SK-N-SH treated with all-trans-retinoic acid at 6 μM for 48 hours (cell line): ENCODE measurements at regions not wholly inside any gene's neighbourhood (a gene's known extent, or its start where the extent isn't known, plus 50 kb on each side); places are given as distances from the start of the nearest gene placed in this dataset.

Experiments used
- ARNTL ChIP-seq: fragments of 450-650 bp; formaldehyde crosslinking; IDR thresholded peaks from 2 replicates; pipeline ENCODE4 v1.5.0; 2020; ENCODE audit warnings: low read depth, mild to moderate bottlenecking, moderate library complexity, borderline replicate concordance
- GLIS3 ChIP-seq: fragments of 250-450 bp; sonication (Bioruptor Pico); IDR thresholded peaks from 2 replicates; pipeline ENCODE4 v1.5.0; 2020; ENCODE audit warnings: mild to moderate bottlenecking, moderate library complexity
- ISL1 ChIP-seq: fragments of 250-450 bp; sonication (Bioruptor Pico); IDR thresholded peaks from 2 replicates; pipeline ENCODE4 v2.1.2; 2022; ENCODE audit warnings: mild to moderate bottlenecking, moderate library complexity
- OSR1 ChIP-seq: fragments of 250-450 bp; sonication (Bioruptor Pico); IDR thresholded peaks from 2 replicates; pipeline ENCODE4 v1.8.0; 2022; ENCODE audit warnings: moderate library complexity, mild to moderate bottlenecking, inconsistent platforms
- PPARA ChIP-seq: fragments of 250-450 bp; sonication (Bioruptor Pico); IDR thresholded peaks from 2 replicates; pipeline ENCODE4 v1.5.0; 2020; ENCODE audit warnings: mild to moderate bottlenecking, borderline replicate concordance
- RARB ChIP-seq: fragments of 250-450 bp; sonication (Bioruptor Pico); IDR thresholded peaks from 2 replicates; pipeline ENCODE4 v1.8.0; 2021; ENCODE audit warnings: mild to moderate bottlenecking, moderate library complexity
- SNAI2 ChIP-seq: fragments of 250-450 bp; sonication (Bioruptor Pico); IDR thresholded peaks from 2 replicates; pipeline ENCODE4 v1.5.0; 2020; ENCODE audit warnings: mild to moderate bottlenecking, moderate library complexity
- ZC3H10 ChIP-seq: fragments of 250-450 bp; sonication (Bioruptor Pico); IDR thresholded peaks from 2 replicates; pipeline ENCODE4 v1.5.1; 2021; ENCODE audit warnings: mild to moderate bottlenecking, moderate library complexity
- TF ChIP-seq, protein P1 (sequence below): fragments of 250-450 bp; sonication (Bioruptor Pico); IDR thresholded peaks from 2 replicates; pipeline ENCODE4 v1.8.0; 2020; ENCODE audit warnings: mild to moderate bottlenecking, moderate library complexity, borderline replicate concordance
- TF ChIP-seq, protein P2 (sequence below): fragments of 250-450 bp; sonication (Bioruptor Pico); IDR thresholded peaks from 2 replicates; pipeline ENCODE4 v1.5.0; 2020; ENCODE audit warnings: mild to moderate bottlenecking, moderate library complexity
- TF ChIP-seq, protein P3 (sequence below): fragments of 250-450 bp; sonication (Bioruptor Pico); IDR thresholded peaks from 2 replicates; pipeline ENCODE4 v1.5.1; 2020; ENCODE audit warnings: low read depth, mild to moderate bottlenecking, moderate library complexity

DNA sequence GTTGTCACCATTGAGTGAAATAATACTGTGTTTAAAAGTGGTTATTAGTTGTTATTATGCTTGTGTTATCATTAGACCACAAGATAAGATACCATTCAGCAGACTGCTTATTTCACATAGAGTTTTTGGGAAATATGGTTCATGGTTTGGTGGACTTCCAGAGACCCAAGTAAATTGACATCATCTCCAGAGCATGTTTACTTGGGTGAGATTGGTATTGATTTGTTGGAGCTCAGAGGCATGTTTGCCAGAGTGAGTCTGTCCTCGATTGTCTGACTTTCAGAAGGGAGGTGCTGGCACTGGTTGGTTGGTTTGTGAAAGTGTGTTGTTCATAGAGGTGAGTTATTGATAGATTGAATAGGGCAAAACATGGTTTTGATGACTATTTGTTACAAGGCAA lies 291.4 kb downstream of the TGFB2 start:
- no peak for TF ChIP-seq GLIS3 (CRISPR knock-in tag)
- TF ChIP-seq PPARA = no peak
- no peak for TF ChIP-seq SNAI2 (CRISPR knock-in tag)
- TF ChIP-seq, protein P1, sequence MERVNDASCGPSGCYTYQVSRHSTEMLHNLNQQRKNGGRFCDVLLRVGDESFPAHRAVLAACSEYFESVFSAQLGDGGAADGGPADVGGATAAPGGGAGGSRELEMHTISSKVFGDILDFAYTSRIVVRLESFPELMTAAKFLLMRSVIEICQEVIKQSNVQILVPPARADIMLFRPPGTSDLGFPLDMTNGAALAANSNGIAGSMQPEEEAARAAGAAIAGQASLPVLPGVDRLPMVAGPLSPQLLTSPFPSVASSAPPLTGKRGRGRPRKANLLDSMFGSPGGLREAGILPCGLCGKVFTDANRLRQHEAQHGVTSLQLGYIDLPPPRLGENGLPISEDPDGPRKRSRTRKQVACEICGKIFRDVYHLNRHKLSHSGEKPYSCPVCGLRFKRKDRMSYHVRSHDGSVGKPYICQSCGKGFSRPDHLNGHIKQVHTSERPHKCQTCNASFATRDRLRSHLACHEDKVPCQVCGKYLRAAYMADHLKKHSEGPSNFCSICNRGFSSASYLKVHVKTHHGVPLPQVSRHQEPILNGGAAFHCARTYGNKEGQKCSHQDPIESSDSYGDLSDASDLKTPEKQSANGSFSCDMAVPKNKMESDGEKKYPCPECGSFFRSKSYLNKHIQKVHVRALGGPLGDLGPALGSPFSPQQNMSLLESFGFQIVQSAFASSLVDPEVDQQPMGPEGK = no peak
- no peak for TF ChIP-seq ISL1 (CRISPR knock-in tag)
- TF ChIP-seq RARB (CRISPR knock-in tag) = no peak
- TF ChIP-seq ARNTL (CRISPR knock-in tag) = no peak
- no peak for TF ChIP-seq ZC3H10 (CRISPR knock-in tag)
- TF ChIP-seq, protein P2, sequence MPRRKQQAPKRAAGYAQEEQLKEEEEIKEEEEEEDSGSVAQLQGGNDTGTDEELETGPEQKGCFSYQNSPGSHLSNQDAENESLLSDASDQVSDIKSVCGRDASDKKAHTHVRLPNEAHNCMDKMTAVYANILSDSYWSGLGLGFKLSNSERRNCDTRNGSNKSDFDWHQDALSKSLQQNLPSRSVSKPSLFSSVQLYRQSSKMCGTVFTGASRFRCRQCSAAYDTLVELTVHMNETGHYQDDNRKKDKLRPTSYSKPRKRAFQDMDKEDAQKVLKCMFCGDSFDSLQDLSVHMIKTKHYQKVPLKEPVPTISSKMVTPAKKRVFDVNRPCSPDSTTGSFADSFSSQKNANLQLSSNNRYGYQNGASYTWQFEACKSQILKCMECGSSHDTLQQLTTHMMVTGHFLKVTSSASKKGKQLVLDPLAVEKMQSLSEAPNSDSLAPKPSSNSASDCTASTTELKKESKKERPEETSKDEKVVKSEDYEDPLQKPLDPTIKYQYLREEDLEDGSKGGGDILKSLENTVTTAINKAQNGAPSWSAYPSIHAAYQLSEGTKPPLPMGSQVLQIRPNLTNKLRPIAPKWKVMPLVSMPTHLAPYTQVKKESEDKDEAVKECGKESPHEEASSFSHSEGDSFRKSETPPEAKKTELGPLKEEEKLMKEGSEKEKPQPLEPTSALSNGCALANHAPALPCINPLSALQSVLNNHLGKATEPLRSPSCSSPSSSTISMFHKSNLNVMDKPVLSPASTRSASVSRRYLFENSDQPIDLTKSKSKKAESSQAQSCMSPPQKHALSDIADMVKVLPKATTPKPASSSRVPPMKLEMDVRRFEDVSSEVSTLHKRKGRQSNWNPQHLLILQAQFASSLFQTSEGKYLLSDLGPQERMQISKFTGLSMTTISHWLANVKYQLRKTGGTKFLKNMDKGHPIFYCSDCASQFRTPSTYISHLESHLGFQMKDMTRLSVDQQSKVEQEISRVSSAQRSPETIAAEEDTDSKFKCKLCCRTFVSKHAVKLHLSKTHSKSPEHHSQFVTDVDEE (CRISPR knock-in tag) = no peak
- TF ChIP-seq OSR1 (CRISPR knock-in tag) = no peak
- TF ChIP-seq, protein P3, sequence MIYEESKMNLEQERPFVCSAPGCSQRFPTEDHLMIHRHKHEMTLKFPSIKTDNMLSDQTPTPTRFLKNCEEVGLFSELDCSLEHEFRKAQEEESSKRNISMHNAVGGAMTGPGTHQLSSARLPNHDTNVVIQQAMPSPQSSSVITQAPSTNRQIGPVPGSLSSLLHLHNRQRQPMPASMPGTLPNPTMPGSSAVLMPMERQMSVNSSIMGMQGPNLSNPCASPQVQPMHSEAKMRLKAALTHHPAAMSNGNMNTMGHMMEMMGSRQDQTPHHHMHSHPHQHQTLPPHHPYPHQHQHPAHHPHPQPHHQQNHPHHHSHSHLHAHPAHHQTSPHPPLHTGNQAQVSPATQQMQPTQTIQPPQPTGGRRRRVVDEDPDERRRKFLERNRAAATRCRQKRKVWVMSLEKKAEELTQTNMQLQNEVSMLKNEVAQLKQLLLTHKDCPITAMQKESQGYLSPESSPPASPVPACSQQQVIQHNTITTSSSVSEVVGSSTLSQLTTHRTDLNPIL = no peak
